ENCODE measurements at regions not wholly inside any gene's neighbourhood (a gene's known extent, or its start where the extent isn't known, plus 50 kb on each side); places are given as distances from the start of the nearest gene placed in this dataset.

DNA sequence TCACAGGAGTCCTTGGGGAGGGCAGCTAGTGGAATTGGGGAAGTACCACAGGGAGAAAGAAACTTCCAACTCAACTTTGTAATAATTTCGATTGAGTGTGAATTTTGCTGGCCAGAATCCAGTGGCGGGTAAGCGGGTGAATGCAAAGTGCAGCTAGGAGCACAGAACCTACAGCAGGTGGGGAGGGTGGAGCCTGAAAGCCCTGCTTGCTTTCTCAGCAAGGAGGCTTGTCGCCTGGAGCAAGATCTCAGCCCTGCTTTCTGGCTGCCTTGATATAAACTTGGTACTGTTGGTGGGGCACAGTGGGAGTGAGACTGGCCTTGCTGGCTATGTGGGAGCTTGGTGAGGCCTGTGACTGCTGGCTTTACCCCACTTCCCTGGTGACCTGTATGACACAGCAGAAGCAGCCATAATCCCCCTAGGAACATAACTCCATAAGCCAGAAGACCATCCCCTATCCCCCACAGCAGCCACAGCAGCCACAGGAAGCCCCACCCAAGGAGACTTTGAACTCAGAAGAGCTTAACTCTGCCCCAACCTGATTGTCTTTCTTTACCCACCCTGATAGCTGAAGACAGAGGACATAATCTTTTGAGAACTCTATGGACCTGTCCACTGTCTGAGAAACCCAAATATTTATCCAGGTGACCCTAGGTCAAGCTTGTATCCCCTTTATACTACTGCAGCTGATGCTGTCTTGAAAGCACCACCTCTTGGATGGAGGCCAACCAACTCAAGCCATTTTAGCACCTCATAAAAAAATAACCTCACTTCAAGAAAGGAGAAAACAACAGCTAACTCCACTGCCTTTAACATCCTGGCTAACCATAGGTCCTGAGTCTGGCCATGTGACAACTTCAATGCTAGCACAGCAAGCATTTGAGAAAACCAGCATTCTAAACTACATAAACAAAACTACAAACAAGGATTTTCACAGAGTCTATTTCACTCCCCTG is 87.2 kb upstream of the PDE5A start:
- no peak overlapping the region for H3K4me3 ChIP-seq
- H3K36me3 ChIP-seq: no peaks in the 10 kb centered on the region
- no peak overlapping the region for H3K27ac ChIP-seq

DNA sequence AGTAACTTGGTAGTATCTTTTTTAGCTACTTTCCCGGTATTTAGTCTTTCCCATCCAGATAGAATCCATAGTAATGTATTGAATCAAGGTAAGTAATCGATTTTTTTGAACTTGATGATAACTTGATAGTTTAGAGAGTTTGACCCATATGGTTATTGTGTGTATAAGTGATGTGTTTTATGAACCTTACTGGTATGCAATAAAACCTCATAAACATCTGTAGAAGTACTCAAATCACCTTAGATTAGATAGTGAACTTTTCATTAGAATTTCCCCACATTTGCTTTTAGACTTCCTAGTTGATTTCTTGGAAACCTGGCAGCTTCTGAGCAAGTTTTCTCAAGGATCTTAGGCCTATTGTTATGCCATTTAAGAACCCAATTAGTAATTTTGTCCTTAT is 80.8 kb upstream of the PDE5A start:
- no peak overlapping the region for H3K4me3 ChIP-seq
- DNase-seq (ENCODE audit: low spot score in 2 of 2): no peak
- TF ChIP-seq, protein P1, sequence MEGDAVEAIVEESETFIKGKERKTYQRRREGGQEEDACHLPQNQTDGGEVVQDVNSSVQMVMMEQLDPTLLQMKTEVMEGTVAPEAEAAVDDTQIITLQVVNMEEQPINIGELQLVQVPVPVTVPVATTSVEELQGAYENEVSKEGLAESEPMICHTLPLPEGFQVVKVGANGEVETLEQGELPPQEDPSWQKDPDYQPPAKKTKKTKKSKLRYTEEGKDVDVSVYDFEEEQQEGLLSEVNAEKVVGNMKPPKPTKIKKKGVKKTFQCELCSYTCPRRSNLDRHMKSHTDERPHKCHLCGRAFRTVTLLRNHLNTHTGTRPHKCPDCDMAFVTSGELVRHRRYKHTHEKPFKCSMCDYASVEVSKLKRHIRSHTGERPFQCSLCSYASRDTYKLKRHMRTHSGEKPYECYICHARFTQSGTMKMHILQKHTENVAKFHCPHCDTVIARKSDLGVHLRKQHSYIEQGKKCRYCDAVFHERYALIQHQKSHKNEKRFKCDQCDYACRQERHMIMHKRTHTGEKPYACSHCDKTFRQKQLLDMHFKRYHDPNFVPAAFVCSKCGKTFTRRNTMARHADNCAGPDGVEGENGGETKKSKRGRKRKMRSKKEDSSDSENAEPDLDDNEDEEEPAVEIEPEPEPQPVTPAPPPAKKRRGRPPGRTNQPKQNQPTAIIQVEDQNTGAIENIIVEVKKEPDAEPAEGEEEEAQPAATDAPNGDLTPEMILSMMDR (IDR thresholded peaks at IDR 0.05): no peak
- no peak overlapping the region for H3K27ac ChIP-seq
- no peaks in the 10 kb centered on the region for H3K36me3 ChIP-seq
- no peaks in the 10 kb centered on the region for H3K9me3 ChIP-seq
- no peaks in the 10 kb centered on the region for H3K4me1 ChIP-seq
- intact Hi-C loops (cut with DNase I): no loop called here
- H3K27me3 ChIP-seq: no peaks in the 10 kb centered on the region

More for the DNA sequence above, 87.2 kb upstream of the PDE5A start:
- Histone ChIP-seq H3K27me3 (no peaks in the 10 kb centered on the region), H3K9me3 (peaks cover 0 to 28% of the 10 kb centered on the region in 2 donors), H3K4me1 (no peaks in the 10 kb centered on the region)
- TF ChIP-seq, protein P1 (IDR thresholded peaks at IDR 0.05): no peak
- intact Hi-C loops (cut with DNase I): no loop called here
- DNase-seq (ENCODE audit: low spot score in 2 of 2): no peak

DNA sequence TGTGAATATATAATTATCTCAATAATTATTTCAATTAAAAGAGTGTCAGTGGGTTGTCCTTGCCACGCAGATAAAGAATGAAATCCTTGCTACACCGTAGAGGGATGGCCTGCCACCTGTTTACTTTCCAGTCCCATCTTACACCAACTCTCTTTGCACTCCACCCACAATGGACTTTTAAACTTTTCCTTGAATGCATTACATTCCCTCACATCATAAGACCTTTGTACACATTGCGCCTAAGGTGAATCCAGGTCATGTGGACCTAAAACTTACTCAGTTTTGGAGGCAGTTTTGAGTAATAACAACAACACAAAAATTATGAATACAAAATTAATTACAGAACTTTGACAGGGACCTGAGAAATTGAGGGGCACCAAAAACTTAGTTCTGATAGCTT is 78.7 kb upstream of the PDE5A start:
- Histone ChIP-seq H3K4me3 (no peak overlapping the region), H3K27me3 (no peaks in the 10 kb centered on the region), H3K27ac (no peak overlapping the region), H3K36me3 (no peaks in the 10 kb centered on the region), H3K4me1 (no peaks in the 10 kb centered on the region), H3K9me3 (no peaks in the 10 kb centered on the region)
- TF ChIP-seq, protein P1 (IDR thresholded peaks at IDR 0.05): no peak
- intact Hi-C loops (cut with DNase I): no loop called here
- no peak for DNase-seq (ENCODE audit: low spot score in 2 of 2)

DNA sequence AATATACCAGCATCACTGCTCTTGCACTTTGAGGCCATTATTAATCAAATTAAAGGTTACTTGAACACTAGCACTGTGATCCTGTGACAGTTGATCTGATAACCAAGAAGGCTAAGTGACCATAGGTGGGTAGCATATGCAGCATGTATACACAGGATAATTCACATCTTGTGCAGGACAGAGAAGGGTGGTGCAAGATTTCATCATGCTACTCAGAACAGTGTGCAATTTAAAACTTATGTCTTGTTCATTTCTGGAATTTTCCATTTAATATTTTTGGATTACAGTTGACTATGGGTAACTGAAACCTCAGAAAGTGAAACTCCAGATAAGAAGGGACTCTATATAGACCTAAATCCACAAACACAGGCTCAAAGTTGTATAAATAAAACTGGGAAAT is 78.2 kb upstream of the PDE5A start:
- TF ChIP-seq, protein P1 (IDR thresholded peaks at IDR 0.05): no peak
- no peaks in the 10 kb centered on the region for H3K9me3 ChIP-seq

DNA sequence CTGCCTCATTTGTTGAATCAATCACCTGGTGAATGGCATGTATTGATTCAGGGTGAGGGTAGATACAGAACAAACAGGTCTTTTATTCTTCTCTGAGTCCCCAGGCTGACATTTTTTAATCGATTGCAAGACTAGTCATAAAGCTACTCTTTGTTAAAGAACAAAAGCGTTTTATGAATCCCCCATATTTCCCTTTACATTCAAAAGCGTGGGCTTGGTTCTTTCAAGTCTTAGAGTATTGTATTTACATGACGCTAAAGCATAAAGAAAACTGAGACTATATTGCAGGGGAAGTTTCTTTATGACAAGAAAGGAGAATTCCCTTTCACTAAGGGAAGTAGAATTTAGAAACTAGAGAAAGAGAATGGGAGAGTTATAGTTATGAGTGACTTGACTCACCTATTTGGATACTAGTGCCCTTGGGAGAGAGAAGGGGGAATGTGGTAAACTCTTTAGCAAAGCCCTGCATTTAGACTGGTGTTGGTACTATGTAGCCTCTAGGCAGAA is 69.3 kb upstream of the PDE5A start:
- DNase-seq (ENCODE audit: low spot score in 2 of 2): no peak
- no peak overlapping the region for H3K4me3 ChIP-seq
- TF ChIP-seq, protein P1 (IDR thresholded peaks at IDR 0.05): no peak
- no peaks in the 10 kb centered on the region for H3K27me3 ChIP-seq
- no peak overlapping the region for H3K27ac ChIP-seq
- H3K36me3 ChIP-seq: no peaks in the 10 kb centered on the region
- peaks cover 0 to 5% of the 10 kb centered on the region in 2 donors for H3K4me1 ChIP-seq
- intact Hi-C loops (cut with DNase I): no loop called here
- H3K9me3 ChIP-seq: no peaks in the 10 kb centered on the region

More for the DNA sequence above, 78.2 kb upstream of the PDE5A start:
- no peaks in the 10 kb centered on the region for H3K36me3 ChIP-seq
- no peak overlapping the region for H3K4me3 ChIP-seq
- intact Hi-C loops (cut with DNase I): no loop called here
- H3K27me3 ChIP-seq: no peaks in the 10 kb centered on the region
- H3K27ac ChIP-seq: no peak overlapping the region
- DNase-seq (ENCODE audit: low spot score in 2 of 2): no peak
- H3K4me1 ChIP-seq: peaks cover 0 to 2% of the 10 kb centered on the region in 2 donors
